H1 (cell line): ENCODE measurements at regions not wholly inside any gene's neighbourhood (a gene's known extent, or its start where the extent isn't known, plus 50 kb on each side); places are given as distances from the start of the nearest gene placed in this dataset.

Experiments
- CHD7 ChIP-seq: fragments of 300-600 bp; sonication (generic); IDR thresholded peaks from 2 replicates; pipeline ENCODE4 v1.7.1; 2012; ENCODE audit warnings: low read length, moderate library complexity, mild to moderate bottlenecking, inconsistent platforms; ENCODE audit not compliant: insufficient replicate concordance
- CTBP2 ChIP-seq: IDR thresholded peaks from 2 replicates; pipeline ENCODE4 v1.7.0; 2011; ENCODE audit warnings: borderline replicate concordance, mild to moderate bottlenecking, moderate library complexity, mixed read lengths, low read length; ENCODE audit not compliant: insufficient read depth, insufficient read length

GRCh38 chr4:153067376-153067775, 131.3 kb downstream of the FHDC1 start (continued):
- no peak for TF ChIP-seq CHD7
- TF ChIP-seq CTBP2 = no peak
